Fibroblast of mammary gland (primary cell): ENCODE measurements at regions not wholly inside any gene's neighbourhood (a gene's known extent, or its start where the extent isn't known, plus 50 kb on each side); places are given as distances from the start of the nearest gene placed in this dataset.
"Not testable (repeated sequence)": the region's sequence is repeated elsewhere in the genome, so short reads cannot be mapped to it uniquely, and the experiment has no call there.

Source experiments
- DNase-seq: peaks from one replicate; pipeline ENCODE4 v3.0.0-alpha.2; 2010; ENCODE audit warnings: low read depth
- H3K4me3 ChIP-seq: 2 replicates; pipeline ENCODE4 v1.5.1; 2011; ENCODE audit warnings: low read depth, mild to moderate bottlenecking, low read length, moderate library complexity; ENCODE audit not compliant: control insufficient read depth
- TF ChIP-seq, protein P1 (sequence below): conservative IDR thresholded peaks from 2 replicates; pipeline ENCODE4 v1.5.1; 2011; ENCODE audit warnings: low read depth, low read length, inconsistent platforms; ENCODE audit not compliant: control insufficient read depth, insufficient read depth

DNA sequence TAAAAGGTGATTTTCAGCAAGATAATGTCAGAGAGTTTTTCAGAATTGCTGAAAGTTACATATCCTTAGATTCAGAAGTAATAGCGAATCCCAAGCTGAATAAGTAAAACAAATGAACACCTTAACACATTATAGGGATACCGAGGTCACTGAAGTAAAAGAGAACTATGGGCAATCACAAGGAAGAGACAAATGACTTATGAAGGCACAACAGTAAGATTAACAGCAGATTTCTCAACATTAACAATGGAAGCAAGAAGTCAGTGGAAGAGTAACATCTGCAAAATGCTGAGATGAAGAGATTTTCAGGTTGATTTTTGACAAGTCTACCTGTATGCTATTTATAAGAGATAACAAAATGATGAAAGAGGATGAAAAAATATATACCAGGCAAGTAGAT is 86.1 kb upstream of the EZR start:
- no peak overlapping the region for H3K4me3 ChIP-seq
- TF ChIP-seq, protein P1, sequence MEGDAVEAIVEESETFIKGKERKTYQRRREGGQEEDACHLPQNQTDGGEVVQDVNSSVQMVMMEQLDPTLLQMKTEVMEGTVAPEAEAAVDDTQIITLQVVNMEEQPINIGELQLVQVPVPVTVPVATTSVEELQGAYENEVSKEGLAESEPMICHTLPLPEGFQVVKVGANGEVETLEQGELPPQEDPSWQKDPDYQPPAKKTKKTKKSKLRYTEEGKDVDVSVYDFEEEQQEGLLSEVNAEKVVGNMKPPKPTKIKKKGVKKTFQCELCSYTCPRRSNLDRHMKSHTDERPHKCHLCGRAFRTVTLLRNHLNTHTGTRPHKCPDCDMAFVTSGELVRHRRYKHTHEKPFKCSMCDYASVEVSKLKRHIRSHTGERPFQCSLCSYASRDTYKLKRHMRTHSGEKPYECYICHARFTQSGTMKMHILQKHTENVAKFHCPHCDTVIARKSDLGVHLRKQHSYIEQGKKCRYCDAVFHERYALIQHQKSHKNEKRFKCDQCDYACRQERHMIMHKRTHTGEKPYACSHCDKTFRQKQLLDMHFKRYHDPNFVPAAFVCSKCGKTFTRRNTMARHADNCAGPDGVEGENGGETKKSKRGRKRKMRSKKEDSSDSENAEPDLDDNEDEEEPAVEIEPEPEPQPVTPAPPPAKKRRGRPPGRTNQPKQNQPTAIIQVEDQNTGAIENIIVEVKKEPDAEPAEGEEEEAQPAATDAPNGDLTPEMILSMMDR = no peak
- DNase-seq = no peak

DNA sequence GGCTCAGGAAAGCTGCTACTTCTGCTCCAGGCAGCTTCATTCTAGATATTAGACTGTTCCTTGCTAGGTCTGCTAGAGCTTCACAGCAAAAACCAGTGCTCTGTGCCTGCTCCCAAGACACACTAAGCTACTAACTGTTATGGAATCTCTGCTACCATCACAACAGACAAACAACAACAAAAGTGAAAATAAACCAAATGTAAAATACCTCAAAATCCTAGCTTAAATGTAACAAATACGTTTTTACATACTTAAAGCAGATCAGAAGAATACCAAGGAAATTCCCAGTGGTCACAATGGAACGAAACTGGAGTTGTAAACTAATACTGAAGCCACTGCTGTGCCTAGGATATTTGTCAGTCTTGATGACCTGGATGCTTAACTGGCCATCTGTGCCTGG is 84.6 kb upstream of the EZR start:
- TF ChIP-seq, protein P1 = no peak
- no peak for DNase-seq
- no peak overlapping the region for H3K4me3 ChIP-seq

GRCh38 chr6:158900663-158901312 is 81.6 kb upstream of the EZR start:
- no peak for DNase-seq

GRCh38 chr6:158897236-158897635 is 78.1 kb upstream of the EZR start:
- TF ChIP-seq, protein P1 = no peak
- DNase-seq = no peak
- no peak overlapping the region for H3K4me3 ChIP-seq

More at GRCh38 chr6:158900663-158901312, 81.6 kb upstream of the EZR start:
- TF ChIP-seq, protein P1 = no peak
- no peak overlapping the region for H3K4me3 ChIP-seq

DNA sequence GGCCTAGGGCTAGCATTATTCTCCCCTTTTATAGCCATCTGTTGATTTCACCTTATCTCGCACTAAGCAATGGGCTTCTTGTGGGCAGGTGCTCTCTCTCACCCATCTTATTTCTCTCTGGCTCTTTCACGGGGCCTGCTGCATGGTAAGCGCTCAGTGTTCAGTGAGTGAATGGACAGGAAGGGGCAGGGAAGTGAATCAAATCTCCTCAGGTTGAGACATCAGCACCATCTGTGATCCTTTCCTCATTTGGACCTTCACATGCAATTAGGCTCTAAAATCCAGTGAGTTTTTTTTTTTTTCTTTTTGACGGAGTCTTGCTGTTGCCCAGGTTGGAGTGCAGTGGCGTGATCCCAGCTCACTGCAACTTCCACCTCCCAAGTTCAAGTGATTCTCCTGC is 76.5 kb upstream of the EZR start:
- no peak for DNase-seq
- TF ChIP-seq, protein P1 = no peak
- H3K4me3 ChIP-seq = no peak overlapping the region

DNA sequence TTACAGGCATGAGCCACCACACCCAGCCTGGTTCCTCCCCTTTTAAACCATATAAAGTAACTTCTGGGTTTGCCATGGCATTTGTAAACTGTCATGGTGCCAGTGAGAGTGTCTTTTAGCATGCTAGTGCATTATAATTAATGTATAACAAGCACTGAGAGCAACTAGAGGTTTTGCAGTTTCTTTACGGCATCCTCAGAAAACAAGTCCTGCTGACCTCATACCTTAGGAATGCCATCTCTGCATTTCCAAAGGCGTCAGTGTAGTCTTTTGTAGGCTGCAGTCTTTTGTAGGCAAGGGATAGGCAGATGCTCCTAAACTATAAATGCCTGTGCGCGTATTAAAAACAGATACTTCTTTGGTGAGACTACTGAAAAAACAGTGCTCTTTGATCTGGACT is 75.0 kb upstream of the EZR start:
- TF ChIP-seq, protein P1 = no peak
- no peak overlapping the region for H3K4me3 ChIP-seq
- DNase-seq = peak; percentile 56

DNA sequence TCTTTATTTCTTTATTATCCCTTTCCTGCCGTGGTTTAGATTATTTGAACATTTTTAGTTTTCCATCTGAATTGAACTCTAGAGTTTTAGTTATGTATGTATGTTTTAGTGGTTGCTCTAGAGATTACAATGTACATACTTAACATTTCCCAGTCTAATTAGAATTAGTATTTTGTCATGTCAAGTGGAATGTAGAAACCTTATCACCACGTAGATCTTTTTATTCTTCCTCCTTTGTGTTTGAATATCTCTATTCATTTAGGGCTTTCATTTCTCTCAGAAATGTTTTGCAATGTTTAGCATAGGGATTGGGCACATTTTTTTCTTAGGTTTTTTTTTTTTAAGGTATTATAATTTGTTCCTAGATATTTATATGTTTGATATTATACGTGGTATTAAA is 73.1 kb upstream of the EZR start:
- TF ChIP-seq, protein P1 = no peak
- no peak for DNase-seq
- no peak overlapping the region for H3K4me3 ChIP-seq

DNA sequence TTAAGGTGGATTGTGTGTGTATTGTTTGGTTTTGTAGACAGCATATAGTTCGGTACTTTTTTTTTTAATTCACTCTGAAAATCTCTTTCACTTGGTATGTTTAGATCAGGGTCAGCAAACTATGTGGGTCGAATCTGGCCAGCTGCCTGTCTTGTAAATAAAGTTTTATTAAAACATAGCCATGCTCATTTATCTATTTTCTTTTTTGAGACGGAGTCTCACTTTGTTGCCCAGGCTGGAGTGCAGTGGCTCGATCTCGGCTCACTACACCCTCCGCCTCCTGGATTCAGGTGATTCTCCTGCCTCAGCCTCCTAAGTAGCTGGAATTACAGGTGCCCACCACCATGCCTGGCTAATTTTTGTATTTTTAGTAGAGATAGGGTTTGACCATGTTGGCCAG is 72.4 kb upstream of the EZR start:
- H3K4me3 ChIP-seq, DNase-seq: not testable (repeated sequence)

DNA sequence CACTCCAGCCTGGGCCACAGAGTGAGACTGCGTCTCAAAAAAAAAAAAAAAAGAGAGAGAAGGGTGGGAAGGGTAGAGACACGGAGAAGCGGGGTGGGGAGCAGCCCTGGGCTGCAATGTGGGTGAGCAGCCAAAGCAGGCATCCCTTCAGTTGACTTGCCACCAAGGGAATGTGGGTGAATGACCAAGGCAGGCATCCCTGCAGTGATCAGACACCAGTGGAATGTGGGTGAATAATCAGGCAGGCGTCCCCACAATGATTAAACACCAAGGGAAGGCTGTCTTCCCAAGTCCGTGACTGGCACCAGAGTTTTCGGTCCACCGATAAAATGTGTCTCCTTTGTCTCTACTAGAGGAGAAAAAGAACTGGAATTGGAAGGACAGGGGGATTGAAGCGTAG is 69.0 kb upstream of the EZR start:
- DNase-seq, H3K4me3 ChIP-seq: not testable (repeated sequence)

DNA sequence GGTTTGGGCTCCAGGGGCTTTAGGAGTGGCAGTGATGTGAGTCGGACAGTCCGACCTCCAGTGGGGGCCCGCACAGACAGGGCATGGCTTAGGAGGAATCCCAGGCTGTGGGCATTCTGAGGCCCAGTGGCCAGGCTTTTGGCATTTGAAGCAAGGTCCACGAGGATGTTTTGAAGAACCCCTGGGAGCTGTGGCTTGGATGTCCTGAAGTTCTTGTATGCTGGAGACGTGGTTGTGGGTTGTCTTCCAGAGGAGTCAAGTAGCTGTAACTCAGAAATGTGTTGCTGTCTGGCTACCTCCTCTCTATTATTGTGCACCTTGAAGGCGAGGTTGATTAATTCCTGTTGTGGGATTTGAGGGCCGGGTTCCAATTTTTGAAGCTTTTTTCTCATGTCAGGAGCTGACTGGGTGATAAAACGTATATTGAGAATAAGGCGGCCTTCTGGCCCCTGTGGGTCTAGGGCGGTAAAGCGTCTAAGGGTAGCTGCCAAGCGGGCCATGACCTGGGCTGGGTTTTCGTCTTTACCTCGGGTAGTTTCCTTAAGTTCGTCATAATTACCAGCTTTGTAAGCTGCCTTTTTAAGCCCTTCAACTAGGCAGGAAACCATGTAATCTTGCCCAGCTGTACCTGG is 67.3 kb upstream of the EZR start:
- H3K4me3 ChIP-seq, DNase-seq: not testable (repeated sequence)
